DND-41 (cell line): ENCODE measurements at regions not wholly inside any gene's neighbourhood (a gene's known extent, or its start where the extent isn't known, plus 50 kb on each side); places are given as distances from the start of the nearest gene placed in this dataset.

ENCODE experiments used
- EZH2 ChIP-seq: IDR thresholded peaks from 3 replicates; pipeline ENCODE4 v1.6.1; 2012; ENCODE audit warnings: borderline replicate concordance, low read depth, mild to moderate bottlenecking, moderate library complexity, low read length, inconsistent platforms; ENCODE audit not compliant: severe bottlenecking
- TF ChIP-seq, protein P1 (sequence below): IDR thresholded peaks from 2 replicates; pipeline ENCODE4 v1.5.1; 2012; ENCODE audit warnings: borderline replicate concordance, low read length, moderate library complexity, mild to moderate bottlenecking; ENCODE audit not compliant: poor library complexity, severe bottlenecking; ENCODE audit errors: extremely low read depth

DNA sequence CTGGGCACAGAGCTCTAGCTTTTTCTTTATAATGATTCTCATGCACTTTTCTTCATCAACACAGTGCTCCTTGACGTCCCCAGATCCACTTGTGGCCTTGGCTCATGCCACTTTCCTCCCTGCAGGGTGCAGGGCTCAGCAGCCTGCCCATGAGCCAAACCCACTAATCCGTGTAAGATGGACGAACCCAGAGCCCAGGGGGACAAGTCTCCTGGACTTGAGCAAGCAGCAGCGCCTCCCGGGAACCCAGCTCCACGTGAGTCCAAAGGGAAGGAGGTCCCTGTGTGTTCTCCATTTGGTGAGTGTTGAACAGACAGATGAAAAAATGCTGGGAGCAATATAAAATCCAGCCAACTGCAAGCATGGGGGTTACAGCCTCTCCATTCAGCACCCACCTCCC is 470.6 kb upstream of the HS6ST1 start:
- TF ChIP-seq, protein P1, sequence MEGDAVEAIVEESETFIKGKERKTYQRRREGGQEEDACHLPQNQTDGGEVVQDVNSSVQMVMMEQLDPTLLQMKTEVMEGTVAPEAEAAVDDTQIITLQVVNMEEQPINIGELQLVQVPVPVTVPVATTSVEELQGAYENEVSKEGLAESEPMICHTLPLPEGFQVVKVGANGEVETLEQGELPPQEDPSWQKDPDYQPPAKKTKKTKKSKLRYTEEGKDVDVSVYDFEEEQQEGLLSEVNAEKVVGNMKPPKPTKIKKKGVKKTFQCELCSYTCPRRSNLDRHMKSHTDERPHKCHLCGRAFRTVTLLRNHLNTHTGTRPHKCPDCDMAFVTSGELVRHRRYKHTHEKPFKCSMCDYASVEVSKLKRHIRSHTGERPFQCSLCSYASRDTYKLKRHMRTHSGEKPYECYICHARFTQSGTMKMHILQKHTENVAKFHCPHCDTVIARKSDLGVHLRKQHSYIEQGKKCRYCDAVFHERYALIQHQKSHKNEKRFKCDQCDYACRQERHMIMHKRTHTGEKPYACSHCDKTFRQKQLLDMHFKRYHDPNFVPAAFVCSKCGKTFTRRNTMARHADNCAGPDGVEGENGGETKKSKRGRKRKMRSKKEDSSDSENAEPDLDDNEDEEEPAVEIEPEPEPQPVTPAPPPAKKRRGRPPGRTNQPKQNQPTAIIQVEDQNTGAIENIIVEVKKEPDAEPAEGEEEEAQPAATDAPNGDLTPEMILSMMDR: no peak
- no peak for TF ChIP-seq EZH2
